ENCODE measurements at regions not wholly inside any gene's neighbourhood (a gene's known extent, or its start where the extent isn't known, plus 50 kb on each side); places are given as distances from the start of the nearest gene placed in this dataset.

DNA sequence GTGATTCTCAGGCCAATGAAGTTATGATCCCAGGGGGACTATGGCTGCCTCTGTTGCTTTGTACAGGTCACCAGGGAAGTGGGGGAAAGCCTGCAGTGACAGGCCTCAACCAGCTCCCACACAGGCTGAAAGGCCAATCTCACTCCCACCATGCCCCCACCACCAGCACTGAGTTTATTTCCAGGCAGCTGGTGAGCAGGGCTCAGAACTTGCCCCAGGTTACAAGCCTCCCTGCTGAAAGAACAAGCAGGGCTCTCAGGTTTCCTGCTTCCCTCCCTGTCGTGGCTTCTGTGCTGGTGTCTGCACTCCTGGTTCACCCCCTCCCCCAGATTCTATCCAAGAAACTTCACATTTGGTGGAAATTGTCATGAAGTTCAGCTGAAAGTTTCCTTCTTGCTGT, 260.3 kb downstream of the CCDC59 start:
- H3K4me3 ChIP-seq: no peak overlapping the region
- H3K36me3 ChIP-seq: no peaks in the 10 kb centered on the region
- TF ChIP-seq CTCF (IDR thresholded peaks at IDR 0.05): no peak
- H3K27me3 ChIP-seq: no peaks in the 10 kb centered on the region
- no peak overlapping the region for H3K27ac ChIP-seq
- H3K9me3 ChIP-seq: no peaks in the 10 kb centered on the region
- no peak for DNase-seq (ENCODE audit: low spot score)
- no peaks in the 10 kb centered on the region for H3K4me1 ChIP-seq

GRCh38 chr12:82097438-82097837, 260.7 kb downstream of the CCDC59 start:
- no peaks in the 10 kb centered on the region for H3K4me1 ChIP-seq
- H3K4me3 ChIP-seq: no peak overlapping the region
- TF ChIP-seq CTCF (IDR thresholded peaks at IDR 0.05): no peak
- DNase-seq (ENCODE audit: low spot score): no peak
- H3K9me3 ChIP-seq: no peaks in the 10 kb centered on the region
- H3K27me3 ChIP-seq: no peaks in the 10 kb centered on the region
- no peak overlapping the region for H3K27ac ChIP-seq
- H3K36me3 ChIP-seq: no peaks in the 10 kb centered on the region

DNA sequence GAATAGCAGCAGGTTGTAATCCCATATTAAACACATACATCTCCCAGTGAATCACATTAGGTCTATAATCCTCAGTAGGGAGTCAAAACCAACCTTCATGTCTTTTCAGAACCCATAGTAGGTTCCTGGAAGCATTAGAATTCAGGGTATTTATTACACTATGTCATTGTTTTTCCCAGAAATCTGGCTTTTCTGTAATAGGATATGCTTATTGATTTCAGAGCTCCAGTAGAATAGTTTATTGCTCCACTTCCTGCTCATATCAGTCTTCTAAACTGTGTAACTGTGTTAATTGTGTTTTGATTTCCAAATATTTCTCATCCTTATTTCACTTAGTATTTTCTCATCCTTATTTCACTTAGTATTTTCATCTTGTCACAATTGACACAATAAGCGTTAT, 268.0 kb downstream of the CCDC59 start:
- H3K27me3 ChIP-seq: no peaks in the 10 kb centered on the region
- no peak overlapping the region for H3K27ac ChIP-seq
- no peak overlapping the region for H3K4me3 ChIP-seq
- H3K36me3 ChIP-seq: no peaks in the 10 kb centered on the region
- DNase-seq (ENCODE audit: low spot score): no peak
- H3K9me3 ChIP-seq: peaks cover 0 to under 1% of the 10 kb centered on the region in 2 donors
- H3K4me1 ChIP-seq: no peaks in the 10 kb centered on the region
- TF ChIP-seq CTCF (IDR thresholded peaks at IDR 0.05): no peak

DNA sequence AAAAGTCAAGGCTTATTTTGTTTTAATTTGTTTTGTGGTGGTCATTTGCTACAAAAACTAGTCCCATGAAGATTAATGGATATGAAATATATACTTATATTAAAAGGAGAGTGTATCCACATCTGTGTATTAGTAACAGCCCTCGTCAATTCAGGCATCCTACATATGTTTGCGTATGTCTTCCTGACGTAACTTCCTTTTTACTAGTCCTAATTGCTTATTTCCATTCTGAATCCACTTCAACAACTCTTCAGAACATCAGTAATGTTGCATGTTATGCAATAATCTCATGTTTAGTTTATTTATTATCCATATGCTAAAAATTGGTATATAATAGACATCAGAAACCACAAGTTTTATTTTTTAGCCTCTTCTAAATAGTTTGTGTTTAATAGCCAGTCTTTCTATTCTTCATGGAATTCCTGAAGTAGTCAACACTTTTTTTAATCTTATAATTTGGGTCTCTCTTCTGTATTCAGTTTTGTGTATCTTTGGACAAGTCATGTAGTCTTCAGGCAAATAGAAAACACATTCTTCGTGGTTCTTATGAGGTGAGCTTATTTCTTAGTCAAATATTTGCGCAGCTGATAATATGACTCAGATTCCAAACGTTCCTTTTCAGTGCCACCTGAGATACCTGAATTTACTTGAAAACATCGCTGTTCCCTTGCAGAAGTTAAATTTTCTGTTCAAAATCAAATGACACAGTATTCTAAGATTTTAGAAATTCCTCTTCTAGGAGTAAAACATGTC, 268.6 kb downstream of the CCDC59 start:
- no peak overlapping the region for H3K4me3 ChIP-seq
- H3K27me3 ChIP-seq: no peaks in the 10 kb centered on the region
- H3K36me3 ChIP-seq: no peaks in the 10 kb centered on the region
- no peak for DNase-seq (ENCODE audit: low spot score)
- H3K27ac ChIP-seq: no peak overlapping the region
- H3K4me1 ChIP-seq: no peaks in the 10 kb centered on the region
- no peak for TF ChIP-seq CTCF (IDR thresholded peaks at IDR 0.05)
- peaks cover 0 to 7% of the 10 kb centered on the region in 2 donors for H3K9me3 ChIP-seq

GRCh38 chr12:82082501-82082900, 275.7 kb downstream of the CCDC59 start:
- no peak for DNase-seq (ENCODE audit: low spot score)
- Histone ChIP-seq H3K9me3 (peaks cover 0 to 9% of the 10 kb centered on the region in 2 donors), H3K36me3 (no peaks in the 10 kb centered on the region), H3K27me3 (no peaks in the 10 kb centered on the region), H3K4me1 (no peaks in the 10 kb centered on the region), H3K27ac (no peak overlapping the region), H3K4me3 (no peak overlapping the region)
- TF ChIP-seq CTCF (IDR thresholded peaks at IDR 0.05): no peak

Measured in right atrium auricular region (tissue), 2 donors.